GM23338 (cell line): ENCODE measurements at regions not wholly inside any gene's neighbourhood (a gene's known extent, or its start where the extent isn't known, plus 50 kb on each side); places are given as distances from the start of the nearest gene placed in this dataset.

Source experiments
- ATAC-seq: fragments of 200-7000 bp; cut with Tn5 transposase; 3 replicates; pipeline ENCODE4 v1.9.1; 2020
- DNase-seq: peaks from one replicate; pipeline ENCODE4 v3.0.0-alpha.2; 2015; ENCODE audit warnings: low spot score
- H2AFZ ChIP-seq: fragments of 200-600 bp; sonication (generic); 2 replicates; pipeline ENCODE4 v1.8.0; 2016; ENCODE audit warnings: antibody characterized with exemption, mild to moderate bottlenecking, moderate library complexity
- H3F3A ChIP-seq: fragments of 200-600 bp; sonication (generic); replicated peaks from 2 replicates; pipeline ENCODE4 v1.8.0; 2017; ENCODE audit warnings: antibody characterized with exemption, mixed run types, low read depth
- H3K27ac ChIP-seq: fragments of 200-600 bp; sonication (generic); 2 replicates; pipeline ENCODE4 v1.6.1; 2016; ENCODE audit warnings: low read depth
- H3K27me3 ChIP-seq: fragments of 200-600 bp; sonication (generic); 2 replicates; pipeline ENCODE4 v1.8.0; 2016; ENCODE audit warnings: mild to moderate bottlenecking, mixed run types, moderate library complexity; ENCODE audit not compliant: insufficient read depth
- H3K36me3 ChIP-seq: fragments of 200-600 bp; sonication (generic); 2 replicates; pipeline ENCODE4 v1.8.0; 2016; ENCODE audit warnings: mild to moderate bottlenecking; ENCODE audit not compliant: insufficient read depth
- H3K4me1 ChIP-seq: fragments of 200-600 bp; sonication (generic); 2 replicates; pipeline ENCODE4 v1.8.0; 2016; ENCODE audit warnings: mild to moderate bottlenecking, moderate library complexity; ENCODE audit not compliant: insufficient read depth
- H3K4me2 ChIP-seq: fragments of 200-600 bp; sonication (generic); 2 replicates; pipeline ENCODE4 v1.7.1; 2017; ENCODE audit warnings: mixed run types
- H3K4me3 ChIP-seq: fragments of 200-600 bp; sonication (generic); 2 replicates; pipeline ENCODE4 v1.6.1; 2016; ENCODE audit warnings: mixed run types
- H3K79me2 ChIP-seq: fragments of 200-600 bp; sonication (generic); replicated peaks from 2 replicates; pipeline ENCODE4 v1.8.0; 2017; ENCODE audit warnings: mild to moderate bottlenecking; ENCODE audit not compliant: insufficient read depth
- H3K9me2 ChIP-seq: fragments of 200-600 bp; sonication (generic); 2 replicates; pipeline ENCODE4 v1.8.0; 2017; ENCODE audit not compliant: insufficient read depth
- H4K20me1 ChIP-seq: fragments of 200-600 bp; sonication (generic); replicated peaks from 2 replicates; pipeline ENCODE4 v1.8.0; 2017; ENCODE audit warnings: mild to moderate bottlenecking; ENCODE audit not compliant: insufficient read depth
- H3K27ac Mint-ChIP-seq: 2 replicates; pipeline ENCODE4 v1.8.0; 2020; ENCODE audit warnings: inconsistent platforms, mild to moderate bottlenecking, moderate library complexity, mixed read lengths
- H3K27me3 Mint-ChIP-seq: 3 replicates; pipeline ENCODE4 v1.8.0; 2022; ENCODE audit warnings: low read depth, mild to moderate bottlenecking, moderate library complexity, mixed read lengths, inconsistent platforms; ENCODE audit not compliant: insufficient read depth, poor library complexity
- H3K36me3 Mint-ChIP-seq: 3 replicates; pipeline ENCODE4 v1.8.0; 2021; ENCODE audit warnings: low read depth, mild to moderate bottlenecking, inconsistent platforms, moderate library complexity, mixed read lengths
- H3K4me1 Mint-ChIP-seq: 3 replicates; pipeline ENCODE4 v1.8.0; 2020; ENCODE audit warnings: mild to moderate bottlenecking, inconsistent platforms, mixed read lengths
- H3K4me3 Mint-ChIP-seq: 3 replicates; pipeline ENCODE4 v1.8.0; 2021; ENCODE audit warnings: moderate library complexity, mild to moderate bottlenecking, inconsistent platforms, mixed read lengths
- H3K9me3 Mint-ChIP-seq: 3 replicates; pipeline ENCODE4 v1.8.0; 2020; ENCODE audit warnings: moderate library complexity, mild to moderate bottlenecking, inconsistent platforms, mixed read lengths
- CREB1 ChIP-seq: fragments of 250-450 bp; sonication (Bioruptor Pico); IDR thresholded peaks from 2 replicates; pipeline ENCODE4 v1.5.0; 2020; ENCODE audit warnings: low read depth, mild to moderate bottlenecking, moderate library complexity
- EZH2 ChIP-seq: fragments of 200-600 bp; sonication (generic); IDR thresholded peaks from one replicate; pipeline ENCODE4 v1.8.0; 2017; ENCODE audit warnings: antibody characterized with exemption, mild to moderate bottlenecking, low read depth; ENCODE audit not compliant: unreplicated experiment
- EZH2phosphoT487 ChIP-seq: fragments of 200-600 bp; sonication (generic); IDR thresholded peaks from one replicate; pipeline ENCODE4 v1.8.1; 2018; ENCODE audit warnings: antibody characterized with exemption; ENCODE audit not compliant: unreplicated experiment
- JUNB ChIP-seq: IDR thresholded peaks from one replicate; pipeline ENCODE4 v1.6.1; 2016; ENCODE audit warnings: antibody characterized with exemption; ENCODE audit not compliant: unreplicated experiment
- NANOG ChIP-seq: IDR thresholded peaks from 2 replicates; pipeline ENCODE4 v1.6.1; 2016; ENCODE audit warnings: antibody characterized with exemption, borderline replicate concordance
- POLR2AphosphoS5 ChIP-seq: IDR thresholded peaks from 2 replicates; pipeline ENCODE4 v1.6.1; 2016; ENCODE audit warnings: antibody characterized with exemption, low read depth
- STAT1 ChIP-seq: IDR thresholded peaks from one replicate; pipeline ENCODE4 v1.6.1; 2016; ENCODE audit warnings: antibody characterized with exemption; ENCODE audit not compliant: unreplicated experiment
- ZNF114 ChIP-seq: fragments of 250-450 bp; sonication (Bioruptor Pico); IDR thresholded peaks from 2 replicates; pipeline ENCODE4 v1.5.0; 2020; ENCODE audit warnings: mild to moderate bottlenecking, moderate library complexity
- ZNF331 ChIP-seq: fragments of 250-450 bp; sonication (Bioruptor Pico); IDR thresholded peaks from 2 replicates; pipeline ENCODE4 v1.5.0; 2020; ENCODE audit warnings: low read depth, mild to moderate bottlenecking, moderate library complexity
- TF ChIP-seq, protein P1 (sequence below): fragments of 250-450 bp; sonication (Bioruptor Pico); IDR thresholded peaks from 2 replicates; pipeline ENCODE4 v1.5.0; 2020; ENCODE audit warnings: mild to moderate bottlenecking, moderate library complexity
- TF ChIP-seq, protein P2 (sequence below): IDR thresholded peaks from 2 replicates; pipeline ENCODE4 v1.6.1; 2016; ENCODE audit warnings: antibody characterized with exemption
- TF ChIP-seq, protein P3 (sequence below), 2 experiments: fragments of 200-600 bp in 1 of 2; sonication (generic) in 1 of 2; conservative IDR thresholded peaks; 2 replicates each; pipeline versions ENCODE4 v1.5.1 to v1.6.1; 2016 to 2017; ENCODE audit warnings: antibody characterized with exemption in 2 of 2, low read depth in 2 of 2, mild to moderate bottlenecking in 2 of 2, moderate library complexity in 1 of 2

DNA sequence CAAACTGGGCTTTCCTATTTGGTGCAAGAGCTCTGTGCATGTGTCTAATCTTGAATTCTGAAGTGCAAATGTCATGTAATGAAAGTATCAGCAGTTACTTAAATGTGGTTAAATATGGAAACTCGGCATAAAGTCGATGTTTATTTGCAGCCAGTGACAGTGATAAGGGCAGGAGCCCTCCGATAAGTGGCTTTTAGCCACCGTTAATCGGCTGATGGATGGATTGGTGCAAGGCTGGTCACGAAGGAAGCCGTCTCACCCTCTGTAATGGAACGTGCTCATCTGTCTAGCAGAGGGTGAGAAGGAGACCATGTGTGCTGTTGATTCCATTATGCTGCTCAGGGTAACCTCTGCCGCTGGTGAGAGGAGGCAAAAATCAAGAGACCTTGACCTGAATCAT is 121.8 kb upstream of the PAX6 start (continued):
- TF ChIP-seq, protein P1, sequence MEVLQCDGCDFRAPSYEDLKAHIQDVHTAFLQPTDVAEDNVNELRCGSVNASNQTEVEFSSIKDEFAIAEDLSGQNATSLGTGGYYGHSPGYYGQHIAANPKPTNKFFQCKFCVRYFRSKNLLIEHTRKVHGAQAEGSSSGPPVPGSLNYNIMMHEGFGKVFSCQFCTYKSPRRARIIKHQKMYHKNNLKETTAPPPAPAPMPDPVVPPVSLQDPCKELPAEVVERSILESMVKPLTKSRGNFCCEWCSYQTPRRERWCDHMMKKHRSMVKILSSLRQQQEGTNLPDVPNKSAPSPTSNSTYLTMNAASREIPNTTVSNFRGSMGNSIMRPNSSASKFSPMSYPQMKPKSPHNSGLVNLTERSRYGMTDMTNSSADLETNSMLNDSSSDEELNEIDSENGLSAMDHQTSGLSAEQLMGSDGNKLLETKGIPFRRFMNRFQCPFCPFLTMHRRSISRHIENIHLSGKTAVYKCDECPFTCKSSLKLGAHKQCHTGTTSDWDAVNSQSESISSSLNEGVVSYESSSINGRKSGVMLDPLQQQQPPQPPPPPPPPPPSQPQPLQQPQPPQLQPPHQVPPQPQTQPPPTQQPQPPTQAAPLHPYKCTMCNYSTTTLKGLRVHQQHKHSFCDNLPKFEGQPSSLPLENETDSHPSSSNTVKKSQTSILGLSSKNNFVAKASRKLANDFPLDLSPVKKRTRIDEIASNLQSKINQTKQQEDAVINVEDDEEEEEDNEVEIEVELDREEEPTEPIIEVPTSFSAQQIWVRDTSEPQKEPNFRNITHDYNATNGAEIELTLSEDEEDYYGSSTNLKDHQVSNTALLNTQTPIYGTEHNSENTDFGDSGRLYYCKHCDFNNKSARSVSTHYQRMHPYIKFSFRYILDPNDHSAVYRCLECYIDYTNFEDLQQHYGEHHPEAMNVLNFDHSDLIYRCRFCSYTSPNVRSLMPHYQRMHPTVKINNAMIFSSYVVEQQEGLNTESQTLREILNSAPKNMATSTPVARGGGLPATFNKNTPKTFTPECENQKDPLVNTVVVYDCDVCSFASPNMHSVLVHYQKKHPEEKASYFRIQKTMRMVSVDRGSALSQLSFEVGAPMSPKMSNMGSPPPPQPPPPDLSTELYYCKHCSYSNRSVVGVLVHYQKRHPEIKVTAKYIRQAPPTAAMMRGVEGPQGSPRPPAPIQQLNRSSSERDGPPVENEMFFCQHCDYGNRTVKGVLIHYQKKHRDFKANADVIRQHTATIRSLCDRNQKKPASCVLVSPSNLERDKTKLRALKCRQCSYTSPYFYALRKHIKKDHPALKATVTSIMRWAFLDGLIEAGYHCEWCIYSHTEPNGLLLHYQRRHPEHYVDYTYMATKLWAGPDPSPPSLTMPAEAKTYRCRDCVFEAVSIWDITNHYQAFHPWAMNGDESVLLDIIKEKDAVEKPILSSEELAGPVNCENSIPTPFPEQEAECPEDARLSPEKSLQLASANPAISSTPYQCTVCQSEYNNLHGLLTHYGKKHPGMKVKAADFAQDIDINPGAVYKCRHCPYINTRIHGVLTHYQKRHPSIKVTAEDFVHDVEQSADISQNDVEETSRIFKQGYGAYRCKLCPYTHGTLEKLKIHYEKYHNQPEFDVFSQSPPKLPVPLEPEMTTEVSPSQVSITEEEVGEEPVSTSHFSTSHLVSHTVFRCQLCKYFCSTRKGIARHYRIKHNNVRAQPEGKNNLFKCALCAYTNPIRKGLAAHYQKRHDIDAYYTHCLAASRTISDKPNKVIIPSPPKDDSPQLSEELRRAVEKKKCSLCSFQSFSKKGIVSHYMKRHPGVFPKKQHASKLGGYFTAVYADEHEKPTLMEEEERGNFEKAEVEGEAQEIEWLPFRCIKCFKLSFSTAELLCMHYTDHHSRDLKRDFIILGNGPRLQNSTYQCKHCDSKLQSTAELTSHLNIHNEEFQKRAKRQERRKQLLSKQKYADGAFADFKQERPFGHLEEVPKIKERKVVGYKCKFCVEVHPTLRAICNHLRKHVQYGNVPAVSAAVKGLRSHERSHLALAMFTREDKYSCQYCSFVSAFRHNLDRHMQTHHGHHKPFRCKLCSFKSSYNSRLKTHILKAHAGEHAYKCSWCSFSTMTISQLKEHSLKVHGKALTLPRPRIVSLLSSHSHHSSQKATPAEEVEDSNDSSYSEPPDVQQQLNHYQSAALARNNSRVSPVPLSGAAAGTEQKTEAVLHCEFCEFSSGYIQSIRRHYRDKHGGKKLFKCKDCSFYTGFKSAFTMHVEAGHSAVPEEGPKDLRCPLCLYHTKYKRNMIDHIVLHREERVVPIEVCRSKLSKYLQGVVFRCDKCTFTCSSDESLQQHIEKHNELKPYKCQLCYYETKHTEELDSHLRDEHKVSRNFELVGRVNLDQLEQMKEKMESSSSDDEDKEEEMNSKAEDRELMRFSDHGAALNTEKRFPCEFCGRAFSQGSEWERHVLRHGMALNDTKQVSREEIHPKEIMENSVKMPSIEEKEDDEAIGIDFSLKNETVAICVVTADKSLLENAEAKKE (CRISPR knock-in tag): no peak
- TF ChIP-seq JUNB: no peak
- TF ChIP-seq POLR2AphosphoS5: no peak
- TF ChIP-seq ZNF331 (CRISPR knock-in tag): no peak
- TF ChIP-seq STAT1: no peak

DNA sequence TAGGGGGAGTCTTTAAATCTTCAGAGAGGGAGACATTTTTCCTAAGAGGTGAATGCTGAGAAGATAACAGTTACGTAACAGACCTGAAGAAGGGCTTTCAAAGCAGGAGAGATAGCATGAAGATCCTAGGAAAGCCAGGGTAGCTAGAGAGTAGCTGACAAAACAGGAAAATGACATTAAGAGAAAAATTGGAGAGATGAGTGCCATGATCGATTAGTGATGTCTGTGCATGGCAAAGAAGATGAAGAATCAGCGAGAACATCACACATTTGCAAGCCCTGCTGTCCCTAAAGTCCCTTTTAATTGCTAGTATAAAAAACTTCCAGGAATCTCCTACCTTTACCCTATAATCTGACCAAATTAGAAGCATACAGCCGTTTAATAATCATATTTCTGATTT is 116.9 kb upstream of the PAX6 start:
- no peaks in the 10 kb centered on the region for H3K79me2 ChIP-seq
- H3K27ac ChIP-seq: no peak overlapping the region
- no peak overlapping the region for H2AFZ ChIP-seq
- H3K4me3 ChIP-seq: no peak overlapping the region
- Mint-ChIP-seq H3K27ac (no peak overlapping the region), H3K4me3 (no peak overlapping the region), H3K4me1 (peaks cover 7% of the 10 kb centered on the region), H3K27me3 (peaks cover 6% of the 10 kb centered on the region), H3K36me3 (no peaks in the 10 kb centered on the region), H3K9me3 (no peaks in the 10 kb centered on the region)
- no peaks in the 10 kb centered on the region for H4K20me1 ChIP-seq
- H3K36me3 ChIP-seq: no peaks in the 10 kb centered on the region
- no peaks in the 10 kb centered on the region for H3F3A ChIP-seq
- 0 out of 2 replicates have a peak, but pooled peaks cover 4% of the 10 kb centered on the region for H3K4me1 ChIP-seq
- H3K27me3 ChIP-seq: no peaks in the 10 kb centered on the region
- no peaks in the 10 kb centered on the region for H3K9me2 ChIP-seq
- DNase-seq: no peak
- H3K4me2 ChIP-seq: no peak overlapping the region
- ATAC-seq: no peak
- TF ChIP-seq EZH2 (no peak), ZNF114 (no peak), EZH2phosphoT487 (no peak), ZNF331 (CRISPR knock-in tag) (no peak), NANOG (no peak), STAT1 (no peak), JUNB (no peak), CREB1 (CRISPR knock-in tag) (no peak)
- TF ChIP-seq, protein P2, sequence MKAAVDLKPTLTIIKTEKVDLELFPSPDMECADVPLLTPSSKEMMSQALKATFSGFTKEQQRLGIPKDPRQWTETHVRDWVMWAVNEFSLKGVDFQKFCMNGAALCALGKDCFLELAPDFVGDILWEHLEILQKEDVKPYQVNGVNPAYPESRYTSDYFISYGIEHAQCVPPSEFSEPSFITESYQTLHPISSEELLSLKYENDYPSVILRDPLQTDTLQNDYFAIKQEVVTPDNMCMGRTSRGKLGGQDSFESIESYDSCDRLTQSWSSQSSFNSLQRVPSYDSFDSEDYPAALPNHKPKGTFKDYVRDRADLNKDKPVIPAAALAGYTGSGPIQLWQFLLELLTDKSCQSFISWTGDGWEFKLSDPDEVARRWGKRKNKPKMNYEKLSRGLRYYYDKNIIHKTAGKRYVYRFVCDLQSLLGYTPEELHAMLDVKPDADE: no peak
- TF ChIP-seq, protein P3, sequence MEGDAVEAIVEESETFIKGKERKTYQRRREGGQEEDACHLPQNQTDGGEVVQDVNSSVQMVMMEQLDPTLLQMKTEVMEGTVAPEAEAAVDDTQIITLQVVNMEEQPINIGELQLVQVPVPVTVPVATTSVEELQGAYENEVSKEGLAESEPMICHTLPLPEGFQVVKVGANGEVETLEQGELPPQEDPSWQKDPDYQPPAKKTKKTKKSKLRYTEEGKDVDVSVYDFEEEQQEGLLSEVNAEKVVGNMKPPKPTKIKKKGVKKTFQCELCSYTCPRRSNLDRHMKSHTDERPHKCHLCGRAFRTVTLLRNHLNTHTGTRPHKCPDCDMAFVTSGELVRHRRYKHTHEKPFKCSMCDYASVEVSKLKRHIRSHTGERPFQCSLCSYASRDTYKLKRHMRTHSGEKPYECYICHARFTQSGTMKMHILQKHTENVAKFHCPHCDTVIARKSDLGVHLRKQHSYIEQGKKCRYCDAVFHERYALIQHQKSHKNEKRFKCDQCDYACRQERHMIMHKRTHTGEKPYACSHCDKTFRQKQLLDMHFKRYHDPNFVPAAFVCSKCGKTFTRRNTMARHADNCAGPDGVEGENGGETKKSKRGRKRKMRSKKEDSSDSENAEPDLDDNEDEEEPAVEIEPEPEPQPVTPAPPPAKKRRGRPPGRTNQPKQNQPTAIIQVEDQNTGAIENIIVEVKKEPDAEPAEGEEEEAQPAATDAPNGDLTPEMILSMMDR (conservative IDR thresholded peaks at IDR 0.05; ENCODE audit: low read depth in 2 of 2): no peak
